K562 (cell line): ENCODE measurements at regions not wholly inside any gene's neighbourhood (a gene's known extent, or its start where the extent isn't known, plus 50 kb on each side); places are given as distances from the start of the nearest gene placed in this dataset.

Source experiments
- ATAC-seq: fragments of 200-7000 bp; cut with Tn5 transposase; 3 replicates; pipeline ENCODE4 v1.9.1; 2020; ENCODE audit warnings: moderate library complexity
- BruUV-seq: library from RNA; stranded (reverse); fragments of 400-500 nt; replicated peaks from 2 replicates; lab custom pipeline; 2021; lab: Mats Ljungman, UMichigan
- CTCF ChIA-PET: fragments of 300-600 bp; formaldehyde crosslinking; extraction: SDS; loops from one replicate; lab custom pipeline; 2021; ENCODE audit warnings: low intra/inter-chr PET ratio; lab: Yijun Ruan, JAX
- POLR2A ChIA-PET: fragments of 300-600, 350-650 bp; sonication (Branson Sonifier 250); formaldehyde crosslinking; extraction: SDS; loops from one replicate; lab custom pipeline; 2021; ENCODE audit warnings: antibody characterized with exemption, inconsistent platforms; lab: Yijun Ruan, JAX
- DNase-seq, 4 experiments: peaks; one replicate each; pipeline versions ENCODE4 v3.0.0 to v3.0.0-alpha.2; 2011 to 2018; ENCODE audit warnings: low spot score in 3 of 4, mixed read lengths in 3 of 4; ENCODE audit errors: extremely low read depth in 1 of 4
- FAIRE-seq: peaks from 2 replicates; lab custom pipeline; 2011; peaks lifted over from hg19 to GRCh38; lab: Jason Lieb, UNC
- H2AFZ ChIP-seq: 2 replicates; pipeline ENCODE4 v1.6.0; 2011; ENCODE audit warnings: low read depth, low read length, control low read depth, inconsistent platforms
- H3K27ac ChIP-seq: fragments of 200-600 bp; 3 replicates; pipeline ENCODE4 v1.8.0; 2011; ENCODE audit warnings: low read depth, mild to moderate bottlenecking, control low read depth, inconsistent platforms, low read length, moderate library complexity, mixed read lengths; ENCODE audit errors: extremely low read depth
- H3K27me3 ChIP-seq, 2 experiments: fragments of 300-600 bp in 1 of 2; 2 replicates in 1 of 2; 3 replicates in 1 of 2; pipeline versions ENCODE4 v1.6.0 to v1.8.0; 2011; ENCODE audit warnings: inconsistent platforms in 2 of 2, low read length in 2 of 2, mild to moderate bottlenecking in 1 of 2, mixed read lengths in 1 of 2, moderate library complexity in 1 of 2; ENCODE audit not compliant: control insufficient read depth in 2 of 2, insufficient read depth in 2 of 2
- H3K36me3 ChIP-seq: fragments of 300-600 bp; 3 replicates; pipeline ENCODE4 v1.8.0; 2011; ENCODE audit warnings: mild to moderate bottlenecking, low read length, inconsistent platforms; ENCODE audit not compliant: control insufficient read depth, insufficient read depth
- H3K4me1 ChIP-seq, 2 experiments: fragments of 200-600 bp in 1 of 2; replicated peaks in 1 of 2; 2 replicates in 1 of 2; 3 replicates in 1 of 2; pipeline versions ENCODE4 v1.5.1 to v1.8.0; 2011; ENCODE audit warnings: inconsistent platforms in 2 of 2, low read length in 2 of 2, mild to moderate bottlenecking in 1 of 2, mixed read lengths in 1 of 2, moderate library complexity in 1 of 2; ENCODE audit not compliant: control insufficient read depth in 2 of 2, insufficient read depth in 2 of 2
- H3K4me2 ChIP-seq: 2 replicates; pipeline ENCODE4 v1.6.1; 2011; ENCODE audit warnings: low read length, control low read depth, inconsistent platforms, mixed read lengths; ENCODE audit not compliant: insufficient read depth
- H3K4me3 ChIP-seq: fragments of 200-600 bp; sonication (generic), shearing (Covaris generic); 2 replicates; pipeline ENCODE4 v1.5.1; 2016; ENCODE audit warnings: control low read depth, inconsistent platforms
- H3K79me2 ChIP-seq: fragments of 200-600 bp; 3 replicates; pipeline ENCODE4 v1.8.0; 2011; ENCODE audit warnings: low read length, inconsistent platforms; ENCODE audit not compliant: control insufficient read depth, insufficient read depth
- H3K9ac ChIP-seq, 2 experiments: 2 replicates each; pipeline versions ENCODE4 v1.6.0 to v1.6.1; 2011; ENCODE audit warnings: low read depth in 2 of 2, low read length in 2 of 2, control low read depth in 1 of 2, inconsistent platforms in 1 of 2, mild to moderate bottlenecking in 1 of 2, mixed read lengths in 1 of 2; ENCODE audit not compliant: insufficient read depth in 1 of 2
- H3K9me1 ChIP-seq: one replicate; pipeline ENCODE4 v1.6.0; 2011; ENCODE audit warnings: inconsistent platforms, mild to moderate bottlenecking, low read length, moderate library complexity; ENCODE audit not compliant: control insufficient read depth, insufficient read depth
- H3K9me3 ChIP-seq: replicated peaks from 2 replicates; pipeline ENCODE4 v1.5.1; 2011; ENCODE audit warnings: low read depth, low read length, inconsistent platforms; ENCODE audit not compliant: control insufficient read depth, insufficient read depth
- H4K20me1 ChIP-seq: replicated peaks from 2 replicates; pipeline ENCODE4 v1.6.1; 2011; ENCODE audit warnings: low read length, inconsistent platforms, mixed read lengths; ENCODE audit not compliant: control insufficient read depth, insufficient read depth
- CHD1 ChIP-seq: fragments of 200-600 bp; sonication (generic); IDR thresholded peaks from one replicate; pipeline ENCODE4 v1.6.1; 2012; ENCODE audit warnings: mild to moderate bottlenecking, moderate library complexity, low read length, inconsistent platforms
- CREBBP ChIP-seq: IDR thresholded peaks from one replicate; pipeline ENCODE4 v1.6.1; 2012; ENCODE audit warnings: low read depth, mild to moderate bottlenecking, control low read depth, inconsistent platforms, low read length
- CSDE1 ChIP-seq, 2 experiments: fragments of 450-650 bp; IDR thresholded peaks; 2 replicates each; pipeline ENCODE4 v1.6.1; 2016; ENCODE audit warnings: mild to moderate bottlenecking in 1 of 2
- ELF4 ChIP-seq: fragments of 450-650 bp; formaldehyde crosslinking; IDR thresholded peaks from 2 replicates; pipeline ENCODE4 v1.4.0; 2022; ENCODE audit warnings: missing genetic modification characterization
- GABPA ChIP-seq: fragments of 200-800 bp; sonication (Bioruptor generic); conservative IDR thresholded peaks from 2 replicates; pipeline ENCODE4 v1.6.1; 2016; ENCODE audit warnings: low read depth, missing genetic modification characterization, missing compliant biosample characterization
- TEAD2 ChIP-seq: fragments of 450-650 bp; IDR thresholded peaks from 2 replicates; pipeline ENCODE4 v1.6.1; 2016; ENCODE audit warnings: missing genetic modification characterization, control low read depth, missing compliant biosample characterization
- THAP7 ChIP-seq: fragments of 250-450 bp; sonication (Bioruptor Pico); IDR thresholded peaks from 2 replicates; pipeline ENCODE4 v1.5.0; 2021
- WGBS: fragments of 100-300 bp; shearing (Covaris generic); methylation state at CpG from one replicate; pipeline ENCODE4 v1.1.6; 2016; ENCODE audit warnings: low coverage, mixed read lengths; ENCODE audit not compliant: insufficient coverage; ENCODE audit errors: missing lambda C conversion rate; 5-methylcytosine and 5-hydroxymethylcytosine counted together
- in situ Hi-C: fragments of 300-500 bp; cut with MboI; formaldehyde crosslinking; loops from 4 replicates; pipeline ENCODE4 v1.15.0; 2018; ENCODE audit warnings: inconsistent platforms, mixed read lengths
- intact Hi-C: fragments of 100-400 bp; cut with micrococcal nuclease; formaldehyde crosslinking; loops from 2 replicates; pipeline ENCODE4 v1.14.2; 2022
- TF ChIP-seq, protein P1 (sequence below): fragments of 450-650 bp; IDR thresholded peaks from 2 replicates; pipeline ENCODE4 v1.6.1; 2016; ENCODE audit warnings: low read depth

GRCh38 chr14:54125109-54125508, 168.5 kb upstream of the BMP4 start:
- H3K4me2 ChIP-seq, result no peak overlapping the region
- 0% methylated on average over 3 of the region's 3 CpGs for WGBS
- ChIA-PET CTCF (no interaction called here), POLR2A (no interaction called here)
- H4K20me1 ChIP-seq, result no peaks in the 10 kb centered on the region
- no peak overlapping the region for H3K27ac ChIP-seq
- in situ Hi-C loops, result no loop called here
- FAIRE-seq (no peak), DNase-seq (no peak), ATAC-seq (no peak)
- H3K9ac ChIP-seq, result no peak overlapping the region
- H3K79me2 ChIP-seq, result no peaks in the 10 kb centered on the region
- no peaks in the 10 kb centered on the region for H3K9me3 ChIP-seq
- intact Hi-C loops, result no loop called here
- no peaks in the 10 kb centered on the region for H3K9me1 ChIP-seq
- TF ChIP-seq CHD1 (no peak), ELF4 (no peak), CSDE1 (IDR thresholded peaks at IDR 0.05) (no peak), CREBBP (no peak), TEAD2 (tag) (no peak), GABPA (tag) (no peak), THAP7 (CRISPR knock-in tag) (no peak)
- TF ChIP-seq, protein P1, sequence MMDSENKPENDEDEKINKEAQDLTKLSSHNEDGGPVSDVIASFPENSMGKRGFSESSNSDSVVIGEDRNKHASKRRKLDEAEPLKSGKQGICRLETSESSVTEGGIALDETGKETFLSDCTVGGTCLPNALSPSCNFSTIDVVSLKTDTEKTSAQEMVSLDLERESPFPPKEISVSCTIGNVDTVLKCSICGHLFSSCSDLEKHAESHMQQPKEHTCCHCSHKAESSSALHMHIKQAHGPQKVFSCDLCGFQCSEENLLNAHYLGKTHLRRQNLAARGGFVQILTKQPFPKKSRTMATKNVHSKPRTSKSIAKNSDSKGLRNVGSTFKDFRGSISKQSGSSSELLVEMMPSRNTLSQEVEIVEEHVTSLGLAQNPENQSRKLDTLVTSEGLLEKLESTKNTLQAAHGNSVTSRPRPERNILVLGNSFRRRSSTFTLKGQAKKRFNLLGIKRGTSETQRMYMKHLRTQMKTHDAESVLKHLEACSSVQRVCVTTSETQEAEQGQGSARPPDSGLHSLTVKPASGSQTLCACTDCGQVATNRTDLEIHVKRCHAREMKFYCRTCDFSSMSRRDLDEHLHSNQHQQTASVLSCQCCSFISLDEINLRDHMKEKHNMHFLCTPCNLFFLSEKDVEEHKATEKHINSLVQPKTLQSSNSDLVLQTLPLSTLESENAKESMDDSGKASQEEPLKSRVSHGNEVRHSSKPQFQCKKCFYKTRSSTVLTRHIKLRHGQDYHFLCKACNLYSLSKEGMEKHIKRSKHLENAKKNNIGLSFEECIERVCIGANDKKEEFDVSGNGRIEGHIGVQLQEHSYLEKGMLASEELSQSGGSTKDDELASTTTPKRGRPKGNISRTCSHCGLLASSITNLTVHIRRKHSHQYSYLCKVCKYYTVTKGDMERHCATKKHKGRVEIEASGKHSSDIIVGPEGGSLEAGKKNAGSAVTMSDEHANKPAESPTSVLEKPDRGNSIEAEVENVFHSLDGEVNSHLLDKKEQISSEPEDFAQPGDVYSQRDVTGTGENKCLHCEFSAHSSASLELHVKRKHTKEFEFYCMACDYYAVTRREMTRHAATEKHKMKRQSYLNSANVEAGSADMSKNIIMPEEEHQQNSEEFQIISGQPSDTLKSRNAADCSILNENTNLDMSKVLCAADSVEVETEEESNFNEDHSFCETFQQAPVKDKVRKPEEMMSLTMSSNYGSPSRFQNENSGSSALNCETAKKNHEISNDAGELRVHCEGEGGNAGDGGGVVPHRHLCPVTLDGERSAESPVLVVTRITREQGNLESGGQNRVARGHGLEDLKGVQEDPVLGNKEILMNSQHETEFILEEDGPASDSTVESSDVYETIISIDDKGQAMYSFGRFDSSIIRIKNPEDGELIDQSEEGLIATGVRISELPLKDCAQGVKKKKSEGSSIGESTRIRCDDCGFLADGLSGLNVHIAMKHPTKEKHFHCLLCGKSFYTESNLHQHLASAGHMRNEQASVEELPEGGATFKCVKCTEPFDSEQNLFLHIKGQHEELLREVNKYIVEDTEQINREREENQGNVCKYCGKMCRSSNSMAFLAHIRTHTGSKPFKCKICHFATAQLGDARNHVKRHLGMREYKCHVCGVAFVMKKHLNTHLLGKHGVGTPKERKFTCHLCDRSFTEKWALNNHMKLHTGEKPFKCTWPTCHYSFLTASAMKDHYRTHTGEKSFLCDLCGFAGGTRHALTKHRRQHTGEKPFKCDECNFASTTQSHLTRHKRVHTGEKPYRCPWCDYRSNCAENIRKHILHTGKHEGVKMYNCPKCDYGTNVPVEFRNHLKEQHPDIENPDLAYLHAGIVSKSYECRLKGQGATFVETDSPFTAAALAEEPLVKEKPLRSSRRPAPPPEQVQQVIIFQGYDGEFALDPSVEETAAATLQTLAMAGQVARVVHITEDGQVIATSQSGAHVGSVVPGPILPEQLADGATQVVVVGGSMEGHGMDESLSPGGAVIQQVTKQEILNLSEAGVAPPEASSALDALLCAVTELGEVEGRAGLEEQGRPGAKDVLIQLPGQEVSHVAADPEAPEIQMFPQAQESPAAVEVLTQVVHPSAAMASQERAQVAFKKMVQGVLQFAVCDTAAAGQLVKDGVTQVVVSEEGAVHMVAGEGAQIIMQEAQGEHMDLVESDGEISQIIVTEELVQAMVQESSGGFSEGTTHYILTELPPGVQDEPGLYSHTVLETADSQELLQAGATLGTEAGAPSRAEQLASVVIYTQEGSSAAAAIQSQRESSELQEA, result no peak
- H3K4me1 ChIP-seq, result no peaks in the 10 kb centered on the region
- no peaks in the 10 kb centered on the region for H3K27me3 ChIP-seq
- no TSS peak for BruUV-seq
- no peak overlapping the region for H2AFZ ChIP-seq
- no peak overlapping the region for H3K4me3 ChIP-seq
- H3K36me3 ChIP-seq, result no peaks in the 10 kb centered on the region
